CD4-positive, alpha-beta T cell treated with Interferon alpha-2 for 1 hour (primary cell): ENCODE measurements at regions not wholly inside any gene's neighbourhood (a gene's known extent, or its start where the extent isn't known, plus 50 kb on each side); places are given as distances from the start of the nearest gene placed in this dataset.

ENCODE experiments used
- DNase-seq, 2 donors: peaks; one replicate each; pipeline ENCODE4 v3.0.0-alpha.2; 2020 to 2022

DNA sequence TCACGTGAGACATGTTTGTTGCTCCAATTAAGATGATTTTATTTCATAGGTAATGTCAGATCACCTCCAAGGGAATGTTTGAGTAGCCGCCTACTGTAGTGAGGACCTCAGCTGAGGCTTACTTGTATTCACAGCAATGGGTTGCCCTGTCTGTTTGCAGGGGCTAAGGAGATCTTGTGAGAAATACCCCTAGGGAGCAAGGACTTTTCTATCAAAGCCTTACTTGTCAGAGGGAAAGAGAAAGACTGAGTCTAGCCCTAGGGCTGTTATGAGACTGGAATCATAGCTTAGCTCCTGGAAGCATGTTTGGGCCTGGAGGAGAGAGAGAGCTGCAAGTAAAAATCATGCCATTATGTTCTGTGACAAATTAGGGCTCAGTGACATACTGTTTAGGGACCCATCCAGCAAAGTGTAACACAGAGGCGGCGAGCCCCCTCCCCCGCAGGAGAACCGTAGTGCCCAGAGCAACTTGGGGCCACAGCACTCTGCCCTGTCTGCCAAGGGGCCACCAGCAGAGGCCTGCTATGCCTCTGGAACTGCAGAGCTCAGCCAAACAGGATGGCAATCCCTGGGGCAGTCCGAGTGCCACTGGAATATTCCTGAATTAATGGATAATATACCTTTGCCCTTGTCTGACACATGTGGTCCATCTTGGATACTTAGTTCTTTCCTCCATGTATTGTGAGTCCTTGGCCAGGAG is 178.8 kb downstream of the DACT1 start:
- no peak for DNase-seq

DNA sequence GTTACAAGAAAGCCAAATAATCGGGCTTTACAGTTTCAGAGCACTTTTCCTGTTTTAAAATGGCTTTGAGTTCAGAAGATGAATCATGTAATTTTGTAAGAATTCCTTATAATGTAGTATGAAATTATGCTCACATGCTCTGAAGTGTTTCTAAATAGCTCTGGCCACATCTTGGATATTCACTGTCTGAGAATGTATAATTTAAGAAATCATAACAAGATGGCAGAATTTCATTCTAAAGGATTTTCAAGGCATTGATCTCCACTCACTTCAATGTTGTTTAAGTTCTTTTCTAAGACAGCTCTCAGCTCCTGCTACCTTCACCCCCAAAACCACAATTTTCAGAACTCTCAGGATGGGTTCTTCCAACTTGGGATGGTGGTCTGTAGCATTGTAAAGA is 180.1 kb downstream of the DACT1 start:
- DNase-seq, result no peak

DNA sequence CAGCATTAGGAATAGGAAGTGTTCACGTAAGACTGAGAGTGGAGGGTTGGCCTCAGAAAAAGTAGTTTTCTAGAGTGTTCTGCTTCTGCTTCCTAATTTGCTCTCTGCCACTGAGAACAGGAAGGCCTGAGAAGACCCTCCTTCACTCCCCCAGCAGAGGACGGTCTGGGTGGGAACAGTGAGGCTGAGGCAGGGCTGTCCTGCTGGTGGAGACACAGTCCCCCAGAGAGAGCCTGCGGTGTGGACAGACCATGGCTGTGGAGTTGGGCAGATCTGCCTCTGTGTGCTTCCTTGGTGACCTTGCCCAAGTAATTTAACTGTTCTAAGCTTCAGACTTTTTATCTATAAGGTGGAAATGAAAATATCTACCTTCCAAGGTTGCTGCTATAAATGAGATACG is 182.3 kb downstream of the DACT1 start:
- DNase-seq, result no peak

DNA sequence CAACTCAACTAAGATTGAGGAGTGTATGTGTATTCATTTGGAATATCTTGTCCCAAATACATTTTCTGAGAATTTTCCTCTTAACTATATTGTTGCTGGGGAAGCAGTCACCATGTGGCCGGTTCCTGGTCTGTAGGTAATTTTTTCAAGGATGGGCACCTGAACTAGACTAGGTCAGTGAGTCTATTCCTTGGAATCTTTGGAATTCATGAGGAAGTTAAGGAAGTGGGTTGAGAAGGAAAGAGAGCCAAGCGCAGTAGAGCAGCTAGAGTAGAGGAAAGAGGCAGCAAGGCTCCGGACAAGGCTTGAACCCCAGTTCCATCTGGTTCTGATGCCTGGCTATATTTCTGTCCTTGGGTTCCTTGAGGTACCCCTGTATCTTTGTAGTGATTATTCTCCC is 183.7 kb downstream of the DACT1 start:
- no peak for DNase-seq

DNA sequence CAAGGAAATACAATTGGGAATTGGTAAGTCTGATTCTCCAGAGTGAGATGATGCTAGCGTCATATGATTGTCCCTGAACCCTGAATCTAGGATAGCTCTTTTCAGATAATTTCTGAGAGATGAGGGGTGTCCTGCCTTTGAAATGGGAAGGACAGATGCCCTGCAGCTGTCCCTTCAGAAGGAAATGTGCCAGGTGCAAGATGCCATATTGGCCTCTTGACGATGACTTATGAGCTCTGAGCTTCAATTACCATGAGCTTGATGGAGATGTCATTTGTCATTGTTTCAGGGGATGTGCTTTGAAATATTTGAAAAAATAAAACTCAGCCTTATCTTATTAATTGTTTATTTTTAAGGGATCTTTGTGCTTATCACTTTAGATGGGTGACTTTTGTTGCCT is 185.1 kb downstream of the DACT1 start:
- no peak for DNase-seq

DNA sequence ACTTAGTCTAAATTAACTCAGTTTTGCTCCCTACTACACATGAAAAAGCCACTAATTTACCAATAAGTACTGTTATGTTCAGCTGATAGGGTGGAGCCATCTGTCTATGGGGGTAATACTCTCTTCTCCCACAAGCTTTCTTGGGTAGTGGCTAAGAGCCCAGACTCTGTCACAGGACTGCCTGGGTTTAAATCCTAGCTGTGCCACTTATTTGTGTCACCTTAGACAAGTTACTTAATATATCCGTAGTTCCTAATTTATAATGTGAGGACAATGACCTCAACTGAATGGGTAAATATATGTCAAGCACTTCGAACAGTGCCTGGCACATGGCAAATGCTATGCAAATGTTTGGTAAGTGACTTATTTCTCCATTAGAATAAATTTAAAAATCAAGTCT is 185.6 kb downstream of the DACT1 start:
- no peak for DNase-seq

DNA sequence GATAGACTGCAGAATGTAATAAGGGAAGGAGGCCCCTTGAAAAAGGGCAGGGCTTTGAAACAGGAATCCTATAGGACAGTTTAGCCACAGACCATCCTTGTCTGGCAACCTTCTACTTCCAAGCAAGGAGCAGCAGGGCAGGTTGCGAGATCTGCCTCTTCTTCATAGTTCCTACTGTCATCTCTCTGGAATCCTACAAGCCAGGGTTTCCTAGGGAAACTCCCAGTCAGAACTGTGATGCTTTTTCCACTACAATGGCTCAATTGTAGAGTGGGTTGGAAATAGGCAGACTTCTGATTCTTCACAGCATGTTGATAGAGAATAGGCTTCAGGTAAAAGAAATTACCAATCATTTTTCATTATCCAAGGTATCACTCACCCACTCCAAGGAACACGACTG is 186.3 kb downstream of the DACT1 start:
- DNase-seq, result no peak

DNA sequence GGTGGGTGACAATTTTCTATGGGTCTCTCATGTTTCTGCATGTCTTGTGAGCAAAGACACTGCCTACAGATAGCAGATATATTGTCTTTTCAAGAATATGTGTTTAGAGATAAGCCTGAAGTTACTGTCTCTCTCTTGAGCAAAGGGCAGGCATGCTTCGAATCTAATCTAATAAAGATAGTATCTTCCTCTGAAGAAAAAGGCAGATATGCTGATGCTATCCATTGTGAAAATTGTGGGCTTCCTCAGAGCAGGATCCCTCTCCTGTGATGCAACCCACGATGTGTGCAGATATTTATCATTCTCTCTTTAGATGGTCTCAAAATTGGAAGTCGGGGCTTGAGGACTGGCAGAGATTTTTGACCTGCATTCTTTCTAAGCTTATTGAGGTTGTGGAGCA is 187.0 kb downstream of the DACT1 start:
- no peak for DNase-seq

DNA sequence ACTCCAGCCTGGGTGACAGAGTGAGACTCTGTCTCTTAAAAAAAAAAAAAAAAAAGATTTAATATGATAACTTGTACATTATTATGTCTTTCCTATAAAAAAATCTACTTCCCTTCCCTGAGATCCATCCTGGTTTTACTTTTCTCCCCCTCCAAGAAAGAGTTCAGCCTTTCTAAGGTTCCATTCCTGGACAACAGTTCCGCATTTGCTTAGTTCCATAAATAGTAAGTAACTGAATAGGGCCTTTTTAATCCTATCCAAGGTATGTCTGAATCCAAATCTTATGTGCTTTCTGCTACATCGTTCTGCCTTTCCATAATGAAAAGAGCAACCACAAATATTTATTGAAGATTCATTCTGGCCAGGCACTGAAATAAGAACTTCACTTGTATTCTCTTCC is 187.8 kb downstream of the DACT1 start:
- DNase-seq, result no peak

DNA sequence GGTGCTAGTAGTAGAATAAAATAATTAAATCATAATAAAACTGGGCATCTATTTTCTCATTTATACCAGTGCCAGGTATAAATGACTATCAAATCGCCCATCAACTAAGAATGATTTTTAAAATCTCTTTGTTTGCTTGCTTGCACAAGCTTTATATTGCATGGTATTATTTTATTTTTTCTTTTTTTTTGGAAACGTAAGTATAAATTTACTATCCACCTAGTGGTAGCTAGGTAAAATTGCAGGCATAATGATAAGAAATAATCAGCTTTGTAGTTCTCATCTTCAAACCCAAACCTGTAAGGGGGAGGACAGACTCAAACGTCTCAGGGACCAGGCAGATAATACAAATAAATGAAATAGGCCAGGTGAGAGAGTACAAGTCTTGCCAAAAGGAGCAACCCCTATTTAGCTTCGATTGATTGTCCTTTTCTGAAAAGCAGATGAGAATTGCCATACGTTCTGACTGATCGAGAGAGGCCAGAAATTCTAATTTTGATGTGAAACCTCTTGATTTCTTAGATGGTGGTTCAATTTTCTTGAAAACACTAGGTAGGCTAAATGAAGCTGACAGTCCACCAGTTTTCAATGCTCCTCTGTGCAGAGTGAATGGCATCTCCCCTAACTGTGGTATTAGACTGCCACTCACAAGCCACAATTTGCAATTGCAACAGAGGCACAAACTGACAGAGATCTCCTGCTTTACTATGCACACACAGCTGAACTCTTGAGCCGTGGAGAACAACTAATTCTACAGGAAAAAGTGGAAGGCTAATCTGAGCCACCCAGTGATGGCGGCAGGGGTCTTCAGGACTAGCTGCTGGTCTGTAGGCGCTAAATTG is 189.3 kb downstream of the DACT1 start:
- DNase-seq, result no peak

DNA sequence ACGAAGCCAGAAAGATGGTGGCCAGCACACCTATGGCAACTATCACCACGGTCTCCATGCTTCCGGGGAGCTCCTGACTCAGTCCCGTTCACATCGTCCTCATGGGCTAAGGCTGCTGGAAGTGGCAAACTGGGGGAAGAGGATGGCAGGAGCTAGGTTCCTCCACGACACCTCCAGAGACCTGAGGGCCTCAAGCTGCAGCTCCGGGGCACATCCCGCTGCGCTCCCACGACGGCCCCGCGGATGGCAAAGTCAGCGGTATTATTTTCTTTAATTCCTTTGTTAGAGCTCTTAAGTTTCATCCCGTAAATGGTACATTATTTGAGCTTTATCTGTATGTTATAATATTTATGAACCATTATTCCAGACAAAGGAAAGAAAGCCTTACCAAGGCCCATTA is 190.5 kb downstream of the DACT1 start:
- no peak for DNase-seq

DNA sequence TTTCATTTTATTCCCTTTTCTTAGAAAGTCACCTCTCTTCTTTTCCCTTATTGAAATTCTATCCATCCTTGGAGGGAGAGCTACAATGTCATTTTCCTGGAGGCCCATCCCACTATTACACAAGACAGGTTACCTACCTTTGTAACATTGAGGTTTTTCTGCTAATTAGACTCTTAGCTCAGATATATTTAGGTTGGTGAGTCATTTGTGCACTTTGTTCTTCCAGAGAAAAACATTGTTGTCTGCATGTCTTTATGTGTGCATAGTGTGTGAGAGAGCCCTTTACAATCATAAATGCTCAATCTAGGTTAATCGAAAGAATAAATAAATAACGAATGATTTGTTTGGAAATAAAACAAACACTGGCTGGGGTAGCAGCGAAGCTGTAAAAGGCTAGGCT is 191.8 kb downstream of the DACT1 start:
- no peak for DNase-seq

DNA sequence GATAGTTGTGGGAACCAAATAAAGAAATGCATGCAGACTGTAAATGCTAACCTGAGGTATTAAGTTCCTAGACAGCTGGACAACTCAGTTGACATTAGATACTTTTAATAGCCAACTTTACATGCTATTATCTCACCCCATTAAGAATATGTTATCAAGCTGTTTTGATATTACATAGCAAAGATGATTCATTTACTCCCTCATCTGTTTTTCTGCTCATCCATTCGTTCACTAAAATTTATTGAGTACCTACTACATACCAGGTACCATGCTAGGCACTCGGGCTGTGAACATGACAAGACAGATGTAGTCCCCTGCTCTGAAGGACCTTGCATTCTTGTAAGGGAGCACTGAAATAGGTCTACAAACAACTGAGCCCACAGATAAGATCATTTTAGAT is 192.4 kb downstream of the DACT1 start:
- no peak for DNase-seq

DNA sequence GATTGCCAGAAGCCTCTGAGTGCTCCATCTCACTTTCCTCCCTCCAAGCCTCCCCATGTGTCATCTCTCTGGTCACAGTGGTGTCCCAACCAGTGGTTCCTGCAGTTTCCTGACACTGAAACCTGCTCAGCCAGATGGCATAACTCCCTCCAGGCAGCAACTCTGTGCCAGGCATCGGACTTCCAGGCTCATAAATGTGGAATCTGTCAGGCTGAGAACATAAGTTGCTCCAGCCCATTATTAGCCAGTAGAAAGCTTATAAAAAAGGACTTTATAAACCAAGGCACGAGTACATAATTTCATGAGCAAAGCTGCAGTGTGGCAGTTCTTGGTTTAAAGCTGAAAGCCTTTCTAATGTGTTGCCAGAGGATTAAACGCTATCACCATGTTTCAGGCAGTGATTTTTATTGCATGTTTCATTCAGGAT is 194.3 kb downstream of the DACT1 start:
- DNase-seq, result no peak

DNA sequence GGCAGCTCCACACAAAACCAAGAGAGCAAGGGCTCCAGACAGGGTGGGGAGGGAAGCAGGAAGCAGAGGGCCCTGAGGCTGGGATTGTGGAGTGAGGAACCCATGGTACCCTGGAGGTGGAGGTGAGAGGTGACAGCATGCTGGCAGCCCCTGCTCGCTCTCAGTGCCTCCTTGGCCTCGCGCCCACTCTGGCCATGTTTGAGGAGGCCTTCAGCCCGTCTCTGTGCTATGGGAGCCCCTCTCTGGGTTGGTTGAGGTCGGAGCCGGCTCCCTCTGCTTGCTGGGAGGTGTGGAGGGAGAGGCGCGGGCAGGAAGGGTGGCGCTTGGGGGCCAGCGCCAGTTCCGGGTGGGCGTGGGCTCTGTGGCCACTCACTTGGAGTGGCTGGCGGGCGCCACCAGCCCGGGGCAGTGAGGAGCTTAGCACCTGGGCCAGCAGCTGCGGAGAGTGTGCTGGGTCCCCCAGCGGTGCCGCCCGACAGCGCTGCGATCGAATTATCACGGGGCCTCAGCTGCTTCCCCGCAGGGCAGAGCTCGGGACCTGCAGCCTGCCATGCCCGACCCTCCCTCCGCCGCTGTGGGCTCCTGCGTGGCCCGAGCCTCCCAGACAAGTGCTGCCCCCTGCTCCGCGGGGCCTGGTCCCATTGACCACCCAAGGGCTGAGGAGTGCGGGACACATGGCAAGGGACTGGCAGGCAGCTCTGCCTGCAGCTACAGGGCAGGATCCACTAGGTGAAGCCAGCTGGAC is 196.0 kb downstream of the DACT1 start:
- no peak for DNase-seq

DNA sequence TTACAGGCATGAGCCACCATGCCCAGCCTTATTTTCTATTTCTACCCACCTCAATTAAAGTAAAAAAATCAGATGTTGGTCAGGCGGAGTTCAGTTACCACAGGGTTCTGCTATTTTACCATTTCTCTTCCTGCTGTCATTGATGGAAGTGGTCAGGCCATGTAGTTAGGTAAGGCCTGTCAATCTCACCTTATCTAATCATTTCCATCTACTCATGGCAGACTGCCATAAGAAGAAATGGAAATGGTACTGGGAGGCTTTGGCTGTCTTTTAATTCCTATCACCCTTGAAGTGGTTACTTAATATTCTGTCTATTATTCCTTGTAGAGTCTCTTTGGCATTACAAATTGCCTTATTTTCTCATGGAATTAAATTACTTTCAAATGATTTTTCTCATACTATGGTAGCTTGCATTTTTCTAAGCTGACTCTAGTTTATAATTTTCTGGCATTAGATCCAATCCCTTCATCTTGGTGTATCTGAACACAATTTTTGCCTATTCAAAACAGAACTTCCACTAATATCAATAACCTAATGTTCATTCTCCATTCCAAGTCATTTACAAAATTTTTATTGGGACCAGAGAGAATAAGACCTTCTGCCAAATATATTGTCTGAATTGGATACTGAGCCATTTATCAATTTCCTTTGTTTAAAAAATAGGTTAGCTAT is 198.7 kb downstream of the DACT1 start:
- DNase-seq, result no peak

DNA sequence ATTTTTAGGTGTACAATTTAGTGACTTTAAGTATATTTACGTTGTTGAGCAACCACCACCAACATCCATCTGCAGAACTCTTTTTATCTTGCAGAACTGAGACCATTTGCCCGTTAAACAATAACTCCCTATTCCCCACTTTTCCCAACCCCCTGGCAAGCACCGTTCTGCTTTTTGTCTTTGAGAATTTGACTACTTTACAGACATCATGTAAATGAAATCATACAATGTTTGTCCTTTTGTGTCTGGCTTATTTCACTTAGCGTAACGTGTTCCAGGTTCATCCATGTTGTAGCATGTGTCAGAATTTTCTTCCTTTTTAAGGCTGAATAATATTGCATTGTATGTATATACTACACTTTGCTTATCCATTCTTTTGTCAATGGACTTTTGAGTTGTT is 201.5 kb downstream of the DACT1 start:
- DNase-seq, result no peak

DNA sequence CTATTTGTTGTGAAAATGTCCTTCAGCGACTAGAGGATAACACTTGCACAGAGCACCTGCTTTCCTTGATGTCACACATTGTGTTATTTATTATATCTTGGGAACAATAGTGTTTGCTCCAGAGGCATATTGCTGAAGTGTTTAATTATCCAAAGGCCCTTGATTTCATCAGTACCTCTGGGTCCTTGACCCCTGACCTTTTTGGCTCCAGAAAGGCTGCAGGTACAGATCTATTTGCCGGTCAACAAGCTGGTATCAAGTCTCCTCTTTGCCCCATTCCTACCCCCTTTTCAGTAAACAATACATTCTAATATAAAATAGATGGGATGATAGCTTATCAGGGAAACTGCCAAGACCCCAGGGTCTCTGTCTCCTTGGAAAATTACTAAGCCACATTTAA is 206.8 kb downstream of the DACT1 start:
- no peak for DNase-seq

DNA sequence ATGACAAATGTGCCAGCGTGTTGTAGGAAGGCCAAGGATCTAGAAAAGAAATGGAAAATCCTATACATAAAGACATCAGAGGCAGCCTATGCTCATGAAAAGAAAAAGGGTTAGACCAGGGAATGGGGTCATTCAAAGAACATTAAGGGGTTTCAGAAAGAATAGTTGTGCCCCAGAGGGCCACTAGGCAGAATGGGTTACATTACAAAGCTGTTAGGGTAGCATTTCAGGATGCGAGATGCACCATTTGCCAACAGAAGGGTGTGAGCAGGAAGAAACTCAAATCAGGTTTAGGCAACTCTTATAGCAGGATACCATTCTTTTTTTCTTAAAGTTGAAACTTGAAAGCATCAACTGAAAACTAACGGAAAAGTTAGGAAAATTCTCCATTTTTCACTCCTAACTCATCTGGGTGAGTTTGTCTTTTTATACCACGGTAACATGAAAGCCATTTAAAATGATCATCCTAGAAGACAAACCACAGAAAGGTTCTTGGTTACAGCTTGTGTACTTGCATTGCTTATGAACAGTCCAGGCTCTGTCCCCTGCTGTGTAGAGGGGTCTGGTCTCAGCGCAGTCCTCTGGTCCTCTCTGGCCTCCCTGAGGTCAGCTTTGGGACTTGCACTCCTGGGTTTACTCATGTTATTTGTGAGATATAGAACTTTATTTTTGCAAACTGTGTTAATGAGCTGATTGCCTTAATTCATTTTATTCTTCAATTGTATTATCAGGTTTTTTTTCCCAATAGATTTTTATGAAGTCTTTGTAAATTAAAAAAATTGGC is 209.1 kb downstream of the DACT1 start:
- DNase-seq, result no peak

DNA sequence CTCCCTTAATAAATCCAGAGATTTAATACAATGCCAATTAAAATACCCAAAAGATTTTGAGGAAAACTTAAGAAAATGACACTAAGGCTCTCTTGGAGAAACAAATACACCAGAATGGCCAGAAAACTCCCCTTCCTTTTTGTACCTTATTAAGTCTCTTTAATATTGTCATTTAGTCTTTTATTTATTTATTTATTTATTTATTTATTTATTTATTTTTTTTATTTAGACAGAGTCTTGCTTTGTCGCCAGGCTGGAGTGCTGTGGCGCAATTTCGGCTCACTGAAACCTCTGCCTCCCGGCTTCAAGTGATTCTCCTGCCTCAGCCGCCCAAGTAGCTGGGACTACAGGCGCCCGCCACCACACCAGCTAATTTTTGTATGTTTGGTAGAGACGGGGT is 210.6 kb downstream of the DACT1 start:
- no peak for DNase-seq

DNA sequence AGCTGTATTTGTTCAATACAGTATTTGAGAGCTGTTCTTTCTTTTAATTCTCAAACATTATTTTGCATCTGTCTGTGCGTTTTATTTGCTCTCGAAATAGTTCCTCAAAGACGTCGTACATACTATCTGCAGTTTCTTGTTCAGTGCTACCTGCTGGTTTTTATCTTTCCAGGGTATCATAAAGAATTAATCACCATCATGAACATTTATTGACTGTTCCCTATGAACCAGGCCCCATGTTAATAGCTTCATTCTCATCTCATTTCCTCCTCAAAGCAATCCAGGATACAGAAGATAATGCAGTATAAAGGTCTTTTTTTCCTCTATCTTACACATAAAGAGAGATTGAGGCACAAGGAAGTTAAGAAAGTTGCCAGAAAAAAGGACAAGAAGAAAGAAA is 211.8 kb downstream of the DACT1 start:
- DNase-seq, result no peak

DNA sequence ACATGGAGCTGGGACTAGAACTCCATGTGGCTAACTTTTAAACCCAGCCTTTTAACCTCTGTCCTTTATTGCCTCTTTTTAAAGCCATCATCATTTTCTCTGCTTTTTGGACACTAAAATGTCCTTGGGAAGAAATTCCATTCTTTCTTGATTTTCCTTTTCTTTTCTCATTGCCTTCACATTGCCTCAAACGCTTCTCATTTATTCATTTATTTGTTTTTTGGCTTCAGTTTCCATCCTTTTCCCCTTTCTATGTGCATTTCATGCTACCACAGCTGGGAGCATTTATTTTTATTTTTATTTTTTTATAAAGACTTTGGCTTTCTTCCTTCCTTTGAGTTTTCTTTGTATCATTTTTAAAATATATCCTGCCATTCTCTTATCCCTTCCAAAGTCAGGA is 212.2 kb downstream of the DACT1 start:
- DNase-seq, result no peak

DNA sequence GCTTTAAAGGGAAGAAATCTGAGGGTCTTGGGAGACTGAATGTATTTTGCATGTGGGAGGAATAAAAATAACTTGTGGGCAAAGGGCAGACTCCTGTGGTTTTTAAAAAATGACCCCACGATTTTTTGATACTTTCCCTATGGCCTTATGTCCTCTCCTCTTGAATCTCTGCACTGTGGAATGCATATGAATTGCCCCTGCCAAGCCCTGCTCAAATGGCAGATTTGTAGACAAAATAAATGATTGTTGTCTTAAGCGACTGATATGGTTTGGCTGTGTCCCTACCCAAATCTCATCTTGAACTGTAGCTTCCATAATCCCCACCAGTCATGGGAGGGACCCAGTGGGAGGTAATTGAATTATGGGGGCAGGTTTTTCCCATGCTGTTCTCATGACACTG is 223.8 kb downstream of the DACT1 start:
- DNase-seq, result no peak
